ENCODE measurements at regions not wholly inside any gene's neighbourhood (a gene's known extent, or its start where the extent isn't known, plus 50 kb on each side); places are given as distances from the start of the nearest gene placed in this dataset.

- no peak for DNase-seq (ENCODE audit: low read depth)
Measured at GRCh38 chr6:53974941-53975340, 136.3 kb upstream of the MLIP start.

- peak; percentile 26 for DNase-seq (ENCODE audit: low read depth)
Measured at GRCh38 chr6:53975941-53976615, 135.2 kb upstream of the MLIP start.

DNA sequence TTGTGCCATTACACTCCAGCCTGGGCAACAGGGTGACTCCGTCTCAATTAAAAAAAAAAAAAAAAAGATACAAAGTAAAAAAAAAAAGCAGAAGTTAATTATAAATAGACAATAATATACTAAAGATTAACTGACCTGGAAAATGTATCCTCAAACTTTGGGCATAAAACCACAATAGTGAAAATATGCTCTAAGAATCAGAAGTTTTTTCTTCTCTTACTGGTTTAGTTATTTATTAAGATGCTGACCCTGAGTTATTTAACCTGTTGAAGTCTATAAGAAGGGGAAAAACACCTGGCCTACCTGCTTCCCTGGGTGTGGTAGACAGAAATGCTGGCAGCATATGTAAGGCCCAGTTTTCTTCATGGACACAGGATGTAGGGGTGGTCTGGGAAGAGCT lies 133.7 kb upstream of the MLIP start:
- no peak for DNase-seq (ENCODE audit: low read depth)

DNA sequence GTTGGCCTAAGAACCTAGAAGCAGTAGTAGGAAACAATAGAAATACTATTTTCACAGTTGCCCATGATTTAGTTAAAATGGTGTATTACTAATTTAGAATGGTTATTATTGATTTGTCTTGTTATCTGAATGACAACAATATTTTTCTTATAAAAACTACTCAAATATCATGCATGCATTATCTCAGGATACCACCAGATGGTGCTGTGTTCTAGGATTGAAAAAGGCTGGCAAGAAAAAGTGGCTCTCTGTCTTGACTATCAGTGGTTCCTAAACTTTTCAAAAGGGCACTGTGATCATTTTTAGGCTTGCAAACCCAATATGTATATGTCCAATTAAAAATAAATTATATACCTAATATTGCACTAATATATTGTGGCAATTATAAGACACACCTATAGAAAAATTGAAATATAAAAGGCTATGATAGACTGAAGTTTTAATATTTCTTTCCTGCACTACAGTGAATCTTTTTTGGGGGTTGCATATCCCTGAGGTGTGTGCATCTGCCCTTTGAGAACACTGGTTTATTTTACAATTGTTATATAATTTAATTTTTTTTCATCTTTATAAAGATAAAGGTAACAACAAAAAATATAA lies 131.7 kb upstream of the MLIP start:
- peak; percentile 42 for DNase-seq (ENCODE audit: low read depth)

- no peak for DNase-seq (ENCODE audit: low read depth)
Measured at GRCh38 chr6:53982366-53983050, 128.7 kb upstream of the MLIP start.

- no peak for DNase-seq (ENCODE audit: low read depth)
Measured at GRCh38 chr6:53983301-53983700, 127.9 kb upstream of the MLIP start.

DNA sequence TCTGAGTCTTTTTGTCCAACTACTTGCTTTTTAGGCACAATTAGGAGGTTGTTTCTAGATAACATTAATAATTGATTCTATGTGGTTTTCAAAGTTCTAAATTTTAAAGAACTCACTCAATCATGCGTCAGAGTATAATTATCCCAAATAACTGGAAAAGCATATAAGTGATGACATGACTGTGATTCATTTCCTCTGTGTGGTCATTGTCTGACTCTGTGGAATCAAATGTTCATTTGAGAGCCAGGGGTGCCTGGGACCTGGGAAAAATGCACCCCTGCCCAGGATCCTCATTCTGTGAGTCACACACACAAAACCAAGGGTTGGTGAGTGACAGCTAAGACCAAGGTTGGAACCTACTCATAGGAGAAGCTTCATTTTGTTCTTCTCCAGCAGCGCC lies 127.1 kb upstream of the MLIP start:
- peak; percentile 98 for DNase-seq (ENCODE audit: low read depth)

GRCh38 chr6:53984581-53984980 lies 126.7 kb upstream of the MLIP start:
- no peak for DNase-seq (ENCODE audit: low read depth)

DNA sequence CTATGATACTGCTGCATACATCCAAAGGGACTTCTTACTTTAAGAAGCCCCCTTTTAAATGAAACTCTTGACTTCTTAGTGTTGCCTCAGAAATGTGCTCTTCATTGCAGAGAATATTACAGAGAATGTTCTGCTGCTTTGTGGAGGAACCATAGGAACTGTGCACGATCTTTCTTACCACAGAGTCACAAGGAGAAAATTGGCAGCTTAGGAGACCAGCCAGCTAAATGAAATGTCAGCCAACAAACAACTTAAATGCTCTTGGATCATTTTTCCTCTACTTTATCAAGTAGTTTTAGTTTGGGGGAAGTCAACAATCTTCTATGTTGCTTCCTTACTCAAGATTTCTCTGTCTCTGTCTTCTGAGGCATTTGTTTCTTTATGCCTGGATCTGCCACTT lies 125.9 kb upstream of the MLIP start:
- peak; percentile 42 for DNase-seq (ENCODE audit: low read depth)

DNA sequence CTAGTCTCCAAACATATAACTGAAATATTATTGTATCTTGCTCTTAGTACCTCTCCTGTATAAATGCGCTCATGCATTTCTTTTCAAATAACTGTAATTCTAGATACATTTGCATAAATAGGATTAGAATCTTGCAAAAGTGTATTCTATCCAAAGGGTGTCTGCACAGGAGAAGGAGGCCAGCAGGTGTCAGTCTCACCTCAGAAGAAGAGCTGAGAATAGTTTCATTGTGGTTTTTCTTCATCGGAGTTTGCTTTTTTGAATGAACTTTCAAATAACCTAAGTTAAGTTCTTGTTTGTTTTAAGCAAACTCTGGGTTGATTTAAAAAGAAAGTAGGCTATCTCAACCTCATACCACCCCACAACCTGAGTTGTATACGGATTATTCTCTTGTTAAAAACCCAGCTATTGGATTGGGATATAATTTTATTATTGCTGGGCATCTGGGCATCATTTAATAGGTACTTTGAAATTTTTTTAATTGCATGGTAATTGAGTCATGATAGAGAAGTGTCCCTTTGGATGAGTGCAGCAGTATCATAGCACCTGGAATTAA lies 125.0 kb upstream of the MLIP start:
- DNase-seq (ENCODE audit: low read depth): peak; percentile 81

- peak; percentile 35 for DNase-seq (ENCODE audit: low read depth)
Measured at GRCh38 chr6:53986721-53987521, 124.3 kb upstream of the MLIP start.

GRCh38 chr6:53987522-53987888 lies 123.7 kb upstream of the MLIP start:
- no peak for DNase-seq (ENCODE audit: low read depth)

GRCh38 chr6:53989504-53989903 lies 121.7 kb upstream of the MLIP start:
- DNase-seq (ENCODE audit: low read depth): no peak

GRCh38 chr6:53992522-53992921 lies 118.7 kb upstream of the MLIP start:
- no peak for DNase-seq (ENCODE audit: low read depth)

GRCh38 chr6:53994201-53994600 lies 117.0 kb upstream of the MLIP start:
- DNase-seq (ENCODE audit: low read depth): no peak

GRCh38 chr6:53995935-53996334 lies 115.3 kb upstream of the MLIP start:
- DNase-seq (ENCODE audit: low read depth): no peak

DNA sequence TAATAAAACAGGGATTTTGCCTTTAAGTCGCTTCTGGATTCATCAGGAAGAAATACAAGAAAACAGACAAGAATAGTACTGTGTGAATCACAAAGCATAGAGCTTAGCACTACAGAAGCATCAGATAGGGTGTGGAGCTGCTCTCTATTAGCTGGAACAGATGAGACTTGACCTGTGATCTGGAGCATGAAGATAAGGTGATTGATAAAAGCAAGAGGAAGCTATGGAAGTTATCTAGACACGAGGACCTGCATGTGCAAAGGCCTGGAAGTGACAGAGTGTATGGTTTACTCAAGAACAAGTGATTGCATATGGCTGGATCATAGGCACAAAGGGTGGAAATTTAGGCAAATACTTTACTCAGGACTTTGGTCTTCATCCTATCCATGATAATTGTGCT lies 112.9 kb upstream of the MLIP start:
- no peak for DNase-seq (ENCODE audit: low read depth)

GRCh38 chr6:53999088-53999755 lies 112.0 kb upstream of the MLIP start:
- peak; percentile 41 for DNase-seq (ENCODE audit: low read depth)

GRCh38 chr6:54002116-54002515 lies 109.1 kb upstream of the MLIP start:
- DNase-seq (ENCODE audit: low read depth): peak; percentile 42

- no peak for DNase-seq (ENCODE audit: low read depth)
Measured at GRCh38 chr6:54003316-54003715, 107.9 kb upstream of the MLIP start.

- no peak for DNase-seq (ENCODE audit: low read depth)
Measured at GRCh38 chr6:54008589-54008988, 102.7 kb upstream of the MLIP start.

Measured in iris pigment epithelial cell (primary cell).